Mucosa of gallbladder (tissue), 1 donor: ENCODE measurements at regions not wholly inside any gene's neighbourhood (a gene's known extent, or its start where the extent isn't known, plus 50 kb on each side); places are given as distances from the start of the nearest gene placed in this dataset.
"Not testable (repeated sequence)": the region's sequence is repeated elsewhere in the genome, so short reads cannot be mapped to it uniquely, and the experiment has no call there.

Experiments
- DNase-seq: peaks from one replicate; pipeline ENCODE4 v3.0.0-alpha.2; 2020; ENCODE audit warnings: low spot score
- donor health status: DM: no; HTN: no; CAD: no.

- no peak for DNase-seq
These were observed 603.2 kb downstream of the C12orf50 start for GRCh38 chr12:87425942-87426554.

GRCh38 chr12:87421233-87421632, 608.0 kb downstream of the C12orf50 start:
- DNase-seq = not testable (repeated sequence)

- DNase-seq = no peak
These were observed 615.4 kb downstream of the C12orf50 start for GRCh38 chr12:87413784-87414183.

- no peak for DNase-seq
These were observed 622.3 kb downstream of the C12orf50 start for GRCh38 chr12:87406926-87407325.

- no peak for DNase-seq
These were observed 623.3 kb downstream of the C12orf50 start for GRCh38 chr12:87405918-87406317.

- not testable (repeated sequence) for DNase-seq
These were observed 635.0 kb downstream of the C12orf50 start for GRCh38 chr12:87394168-87394567.

GRCh38 chr12:87388376-87388775, 640.8 kb downstream of the C12orf50 start:
- DNase-seq = no peak

GRCh38 chr12:87385322-87385721, 643.9 kb downstream of the C12orf50 start:
- no peak for DNase-seq

- DNase-seq = no peak
These were observed 645.0 kb downstream of the C12orf50 start for GRCh38 chr12:87384226-87384625.

GRCh38 chr12:87383680-87384079, 645.5 kb downstream of the C12orf50 start:
- no peak for DNase-seq

- DNase-seq = no peak
These were observed 646.1 kb downstream of the C12orf50 start for GRCh38 chr12:87382959-87383566.

GRCh38 chr12:87382436-87382835, 646.8 kb downstream of the C12orf50 start:
- DNase-seq = no peak

GRCh38 chr12:87381742-87382141, 647.5 kb downstream of the C12orf50 start:
- DNase-seq = no peak

- no peak for DNase-seq
These were observed 650.7 kb downstream of the C12orf50 start for GRCh38 chr12:87378526-87378925.

GRCh38 chr12:87376722-87377121, 652.5 kb downstream of the C12orf50 start:
- no peak for DNase-seq

- no peak for DNase-seq
These were observed 660.0 kb downstream of the C12orf50 start for GRCh38 chr12:87369161-87369560.

- no peak for DNase-seq
These were observed 660.9 kb downstream of the C12orf50 start for GRCh38 chr12:87368259-87368658.

- DNase-seq = no peak
These were observed 663.8 kb downstream of the C12orf50 start for GRCh38 chr12:87365423-87365822.

- no peak for DNase-seq
These were observed 665.6 kb downstream of the C12orf50 start for GRCh38 chr12:87363497-87364084.

- no peak for DNase-seq
These were observed 679.5 kb downstream of the C12orf50 start for GRCh38 chr12:87349681-87350080.

- no peak for DNase-seq
These were observed 681.1 kb downstream of the C12orf50 start for GRCh38 chr12:87348071-87348470.

GRCh38 chr12:87344699-87345098, 684.5 kb downstream of the C12orf50 start:
- DNase-seq = no peak

- DNase-seq = no peak
These were observed 690.5 kb downstream of the C12orf50 start for GRCh38 chr12:87338681-87339080.
